ENCODE measurements at regions not wholly inside any gene's neighbourhood (a gene's known extent, or its start where the extent isn't known, plus 50 kb on each side); places are given as distances from the start of the nearest gene placed in this dataset.

DNA sequence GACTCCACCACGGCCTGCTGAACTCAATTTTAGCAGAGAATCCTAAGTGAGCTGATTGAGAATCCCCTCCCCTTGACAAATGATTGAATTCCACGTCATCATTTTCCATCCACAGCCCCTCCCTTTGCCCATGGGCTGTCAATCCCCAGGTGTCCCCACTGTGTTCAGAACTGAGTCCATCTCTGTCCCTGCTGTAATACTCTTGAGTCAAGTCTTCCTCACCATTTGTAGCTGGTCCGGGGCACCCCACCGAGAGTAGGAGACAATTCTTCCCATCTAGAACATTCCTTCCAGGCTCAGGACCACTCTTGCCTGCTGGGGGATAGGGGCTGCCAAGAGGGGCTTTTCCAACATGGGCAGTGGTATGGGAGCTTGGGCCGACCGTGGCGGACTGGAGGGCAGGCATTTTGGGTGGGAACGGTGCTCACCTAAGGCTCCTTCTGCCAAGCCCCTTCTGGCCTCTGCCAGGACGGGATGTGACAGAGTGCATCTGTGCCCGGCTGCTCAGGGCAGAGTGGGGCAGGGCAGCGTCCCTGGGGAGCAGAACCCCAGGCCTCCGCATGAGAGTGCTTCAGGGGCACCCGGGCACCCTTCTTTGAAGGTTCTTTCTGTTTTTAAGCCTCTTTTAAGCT is 218.1 kb upstream of the RTL1 start:
- FAIRE-seq (no peak), DNase-seq (ENCODE audit: low read depth) (no peak)

DNA sequence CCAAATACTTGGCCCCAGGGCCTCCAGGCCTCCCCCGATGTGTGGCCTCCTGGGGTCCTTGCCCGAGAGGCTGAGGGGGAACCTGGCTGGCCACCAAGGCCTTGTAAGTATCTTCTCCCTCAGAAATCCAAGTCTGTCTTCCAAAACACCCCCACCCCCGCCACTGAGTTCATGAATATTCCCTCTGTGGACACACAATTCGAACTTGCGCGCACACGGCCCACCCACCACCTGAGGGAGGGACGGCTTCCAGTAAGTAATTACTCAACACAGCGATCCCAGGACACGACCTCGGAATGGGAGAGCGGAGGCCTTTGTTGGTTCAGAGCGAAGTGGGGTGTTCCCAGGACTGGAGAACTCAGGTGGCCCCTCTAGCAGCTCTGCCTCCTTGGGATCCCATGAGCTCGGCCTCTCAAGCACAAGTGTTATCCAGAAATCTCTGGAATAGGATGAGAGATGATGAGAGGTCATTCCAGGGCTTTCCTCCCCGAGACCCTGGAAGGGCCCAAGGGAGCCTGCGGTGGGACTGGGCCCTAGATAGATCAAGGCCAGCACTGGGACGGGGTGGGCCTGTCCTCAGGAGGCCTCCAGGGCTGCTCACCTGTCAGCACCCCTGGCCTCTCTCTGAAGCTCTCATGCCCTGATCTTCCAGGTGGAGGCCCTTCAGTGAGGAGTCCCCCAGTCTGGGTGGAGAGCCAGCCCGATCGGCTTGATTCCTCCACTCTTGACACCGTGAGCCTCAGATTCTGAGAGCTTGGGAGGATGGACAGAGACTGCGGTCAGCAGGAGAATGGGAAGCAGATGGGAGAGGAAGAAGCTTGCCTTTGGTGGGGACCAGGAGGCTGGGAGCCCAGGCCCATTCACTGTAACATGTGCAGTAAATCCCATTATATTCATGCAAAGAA is 219.0 kb upstream of the RTL1 start:
- no peak for FAIRE-seq

More for the DNA sequence above, 218.1 kb upstream of the RTL1 start:
- H3K4me3 ChIP-seq (ENCODE audit: low read depth, low read length), result no peak overlapping the region
- no peaks in the 10 kb centered on the region for H3K36me3 ChIP-seq (ENCODE audit: control insufficient read depth, insufficient read depth, low read length)
- no peaks in the 10 kb centered on the region for H3K27me3 ChIP-seq (ENCODE audit: control insufficient read depth, insufficient read depth, low read length)
- TF ChIP-seq, protein P1, sequence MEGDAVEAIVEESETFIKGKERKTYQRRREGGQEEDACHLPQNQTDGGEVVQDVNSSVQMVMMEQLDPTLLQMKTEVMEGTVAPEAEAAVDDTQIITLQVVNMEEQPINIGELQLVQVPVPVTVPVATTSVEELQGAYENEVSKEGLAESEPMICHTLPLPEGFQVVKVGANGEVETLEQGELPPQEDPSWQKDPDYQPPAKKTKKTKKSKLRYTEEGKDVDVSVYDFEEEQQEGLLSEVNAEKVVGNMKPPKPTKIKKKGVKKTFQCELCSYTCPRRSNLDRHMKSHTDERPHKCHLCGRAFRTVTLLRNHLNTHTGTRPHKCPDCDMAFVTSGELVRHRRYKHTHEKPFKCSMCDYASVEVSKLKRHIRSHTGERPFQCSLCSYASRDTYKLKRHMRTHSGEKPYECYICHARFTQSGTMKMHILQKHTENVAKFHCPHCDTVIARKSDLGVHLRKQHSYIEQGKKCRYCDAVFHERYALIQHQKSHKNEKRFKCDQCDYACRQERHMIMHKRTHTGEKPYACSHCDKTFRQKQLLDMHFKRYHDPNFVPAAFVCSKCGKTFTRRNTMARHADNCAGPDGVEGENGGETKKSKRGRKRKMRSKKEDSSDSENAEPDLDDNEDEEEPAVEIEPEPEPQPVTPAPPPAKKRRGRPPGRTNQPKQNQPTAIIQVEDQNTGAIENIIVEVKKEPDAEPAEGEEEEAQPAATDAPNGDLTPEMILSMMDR (IDR thresholded peaks at IDR 0.05; ENCODE audit: insufficient read depth, low read length, severe bottlenecking), result no peak

DNA sequence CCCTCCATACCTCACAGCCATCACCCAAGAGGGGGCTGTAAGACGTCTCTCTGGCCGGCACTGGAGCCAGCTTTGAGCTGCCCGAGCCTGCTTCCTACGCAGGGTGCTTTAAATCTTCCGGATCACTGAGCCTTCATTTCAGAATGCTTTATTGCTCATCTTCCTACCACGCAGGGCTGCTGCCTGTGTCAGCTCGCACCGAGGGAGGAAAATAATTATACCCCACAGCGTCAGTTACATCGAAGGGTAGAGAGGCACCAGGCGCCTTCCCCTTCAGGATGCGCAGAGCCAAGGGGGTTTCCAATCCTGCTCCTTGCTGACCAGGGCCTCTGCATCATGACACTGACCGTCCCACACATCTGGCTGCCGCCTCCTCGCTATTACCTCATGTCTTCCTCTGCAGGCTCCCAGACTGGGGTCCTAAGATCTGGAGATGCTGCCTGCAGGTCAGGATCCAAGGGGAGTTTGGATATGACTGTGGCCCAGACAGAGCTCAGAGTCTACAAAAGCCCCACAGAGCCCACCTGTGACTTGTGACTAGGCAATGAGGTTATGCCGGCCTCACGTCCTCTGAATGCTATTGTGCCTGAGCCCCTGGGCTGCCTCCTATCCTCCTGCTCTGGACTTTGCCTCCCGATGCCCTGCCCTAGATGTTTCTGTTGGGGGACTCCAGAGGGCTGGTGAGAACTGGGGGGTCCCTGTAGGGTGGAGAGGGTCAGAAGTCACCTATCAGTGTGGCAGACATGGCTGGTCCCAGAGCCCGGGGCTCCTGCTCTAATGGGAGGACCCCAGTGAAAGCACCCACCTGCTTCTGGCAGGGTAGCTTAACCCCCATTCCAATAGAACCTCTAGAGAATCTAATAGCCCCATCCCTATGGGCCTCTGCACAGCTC is 220.3 kb upstream of the RTL1 start:
- Histone ChIP-seq H3K27me3 (ENCODE audit: control insufficient read depth, insufficient read depth, low read length) (no peaks in the 10 kb centered on the region), H3K36me3 (ENCODE audit: control insufficient read depth, insufficient read depth, low read length) (no peaks in the 10 kb centered on the region), H3K4me3 (ENCODE audit: low read depth, low read length) (no peak overlapping the region)
- TF ChIP-seq, protein P1 (IDR thresholded peaks at IDR 0.05; ENCODE audit: insufficient read depth, low read length, severe bottlenecking), result no peak
- no peak for FAIRE-seq
- no peak for DNase-seq (ENCODE audit: low read depth)

More for the DNA sequence above, 219.0 kb upstream of the RTL1 start:
- no peak overlapping the region for H3K4me3 ChIP-seq (ENCODE audit: low read depth, low read length)
- no peak for DNase-seq (ENCODE audit: low read depth)
- TF ChIP-seq, protein P1 (IDR thresholded peaks at IDR 0.05; ENCODE audit: insufficient read depth, low read length, severe bottlenecking), result no peak
- H3K27me3 ChIP-seq (ENCODE audit: control insufficient read depth, insufficient read depth, low read length), result no peaks in the 10 kb centered on the region
- H3K36me3 ChIP-seq (ENCODE audit: control insufficient read depth, insufficient read depth, low read length), result no peaks in the 10 kb centered on the region

DNA sequence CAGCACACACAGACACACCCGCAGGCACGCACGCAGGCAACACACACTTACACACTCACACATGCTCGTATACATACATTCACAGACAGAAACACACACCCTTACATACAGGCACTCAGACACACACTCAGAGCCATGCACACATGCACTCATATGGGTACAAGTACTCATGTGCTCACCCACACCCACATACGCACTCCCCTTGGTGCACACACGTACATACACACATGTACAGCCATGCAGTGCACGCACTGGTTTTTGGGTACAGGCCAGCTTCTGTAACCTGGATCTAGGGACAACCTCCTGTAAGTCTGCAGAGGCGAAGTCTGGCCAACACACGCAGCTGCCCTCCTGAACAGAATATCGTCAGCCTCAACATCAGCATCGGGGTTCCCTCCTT is 221.3 kb upstream of the RTL1 start:
- Histone ChIP-seq H3K27me3 (ENCODE audit: control insufficient read depth, insufficient read depth, low read length) (no peaks in the 10 kb centered on the region), H3K36me3 (ENCODE audit: control insufficient read depth, insufficient read depth, low read length) (no peaks in the 10 kb centered on the region), H3K4me3 (ENCODE audit: low read depth, low read length) (no peak overlapping the region)
- TF ChIP-seq, protein P1 (IDR thresholded peaks at IDR 0.05; ENCODE audit: insufficient read depth, low read length, severe bottlenecking), result no peak
- DNase-seq (ENCODE audit: low read depth) (no peak), FAIRE-seq (no peak)

DNA sequence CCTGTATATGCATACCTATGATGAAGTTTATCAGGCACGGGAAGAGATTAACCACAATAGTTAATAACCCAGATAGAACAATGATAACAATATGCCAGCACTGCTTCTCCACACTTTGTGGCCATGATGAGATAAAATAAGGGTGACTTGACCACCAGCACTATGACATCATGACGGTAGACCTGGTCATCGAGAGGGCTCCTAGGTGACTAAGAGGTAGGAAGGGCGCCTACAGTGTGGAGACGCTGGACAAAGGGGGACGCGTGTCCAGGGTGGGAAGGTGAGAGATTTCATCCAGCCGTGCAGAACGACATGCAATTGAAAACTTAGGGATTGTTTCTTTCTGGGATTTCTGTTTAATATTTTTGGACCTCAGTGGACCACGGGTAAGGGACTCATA is 221.8 kb upstream of the RTL1 start:
- FAIRE-seq, result no peak
- Histone ChIP-seq H3K36me3 (ENCODE audit: control insufficient read depth, insufficient read depth, low read length) (no peaks in the 10 kb centered on the region), H3K27me3 (ENCODE audit: control insufficient read depth, insufficient read depth, low read length) (no peaks in the 10 kb centered on the region), H3K4me3 (ENCODE audit: low read depth, low read length) (no peak overlapping the region)
- TF ChIP-seq, protein P1 (IDR thresholded peaks at IDR 0.05; ENCODE audit: insufficient read depth, low read length, severe bottlenecking), result no peak
- DNase-seq (ENCODE audit: low read depth), result no peak

All from bronchial epithelial cell (primary cell).